ENCODE measurements at regions not wholly inside any gene's neighbourhood (a gene's known extent, or its start where the extent isn't known, plus 50 kb on each side); places are given as distances from the start of the nearest gene placed in this dataset.

GRCh38 chr16:87028481-87029320 is 288.5 kb downstream of the C16orf95 start:
- H3K36me3 ChIP-seq, result no peaks in the 10 kb centered on the region
- H3K27me3 ChIP-seq, result peaks cover 30% of the 10 kb centered on the region
- H3K27ac ChIP-seq, result no peak overlapping the region
- no peaks in the 10 kb centered on the region for H3K9me3 ChIP-seq
- no peaks in the 10 kb centered on the region for H3K4me1 ChIP-seq (ENCODE audit: control insufficient read depth in 1 of 2, insufficient read depth in 1 of 2, low read depth in 1 of 2, low read length in 1 of 2)
- TF ChIP-seq CTCF (IDR thresholded peaks at IDR 0.05), result no peak
- no peak overlapping the region for H3K4me3 ChIP-seq (ENCODE audit: low read depth in 1 of 2, low read length in 1 of 2)

DNA sequence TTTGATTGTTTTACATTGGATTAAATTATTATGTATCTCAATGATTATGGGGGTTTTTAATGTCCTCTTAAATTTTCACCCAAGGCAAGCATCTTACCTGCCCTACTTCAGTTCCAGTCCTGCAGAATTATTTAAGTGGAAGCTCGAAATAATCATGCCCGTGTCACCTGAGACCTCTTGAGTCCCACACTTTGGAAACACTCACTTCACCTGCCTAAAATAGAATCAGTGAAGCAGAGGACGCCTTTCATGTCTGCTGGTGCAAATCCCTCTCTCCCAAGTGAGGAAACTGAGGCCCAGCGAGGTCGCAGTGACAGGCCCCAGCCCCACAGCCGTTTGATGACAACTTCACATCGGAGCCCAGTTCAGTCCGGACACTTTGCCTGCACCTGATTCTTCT is 284.6 kb downstream of the C16orf95 start:
- no peak overlapping the region for H3K4me3 ChIP-seq (ENCODE audit: low read depth in 1 of 2, low read length in 1 of 2)
- H3K27me3 ChIP-seq, result peaks cover 14% of the 10 kb centered on the region
- H3K36me3 ChIP-seq, result no peaks in the 10 kb centered on the region
- no peak for TF ChIP-seq CTCF (IDR thresholded peaks at IDR 0.05)
- H3K27ac ChIP-seq, result no peak overlapping the region
- H3K4me1 ChIP-seq (ENCODE audit: control insufficient read depth in 1 of 2, insufficient read depth in 1 of 2, low read depth in 1 of 2, low read length in 1 of 2), result no peaks in the 10 kb centered on the region
- no peaks in the 10 kb centered on the region for H3K9me3 ChIP-seq

DNA sequence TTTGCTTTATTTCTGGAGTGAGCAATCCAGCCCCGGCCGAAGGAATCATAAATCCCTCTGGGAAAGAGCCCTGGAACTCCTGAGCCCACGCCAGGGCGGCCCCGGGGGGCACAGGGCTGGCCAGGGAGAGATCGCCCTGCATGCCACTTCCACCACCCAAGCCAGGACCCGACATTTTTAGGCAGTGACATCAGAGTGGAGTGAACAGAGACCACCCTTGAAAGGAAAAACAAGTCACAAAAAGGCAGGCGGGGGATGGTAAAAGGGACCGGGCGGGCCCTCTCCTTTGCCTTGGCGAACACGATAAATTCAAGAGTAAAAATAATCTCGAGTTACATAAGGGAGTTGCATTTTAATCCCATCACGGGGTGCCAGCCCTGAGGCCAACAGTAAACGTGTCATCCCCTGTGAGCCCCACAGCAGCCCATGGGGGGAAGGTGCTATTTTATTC is 284.1 kb downstream of the C16orf95 start:
- peaks cover 18% of the 10 kb centered on the region for H3K27me3 ChIP-seq
- no peaks in the 10 kb centered on the region for H3K4me1 ChIP-seq (ENCODE audit: control insufficient read depth in 1 of 2, insufficient read depth in 1 of 2, low read depth in 1 of 2, low read length in 1 of 2)
- no peaks in the 10 kb centered on the region for H3K9me3 ChIP-seq
- H3K27ac ChIP-seq, result no peak overlapping the region
- TF ChIP-seq CTCF (IDR thresholded peaks at IDR 0.05), result no peak
- no peak overlapping the region for H3K4me3 ChIP-seq (ENCODE audit: low read depth in 1 of 2, low read length in 1 of 2)
- no peaks in the 10 kb centered on the region for H3K36me3 ChIP-seq

GRCh38 chr16:87033541-87034300 is 283.5 kb downstream of the C16orf95 start:
- H3K27me3 ChIP-seq, result peaks cover 18% of the 10 kb centered on the region
- no peaks in the 10 kb centered on the region for H3K9me3 ChIP-seq
- TF ChIP-seq CTCF (IDR thresholded peaks at IDR 0.05), result no peak

DNA sequence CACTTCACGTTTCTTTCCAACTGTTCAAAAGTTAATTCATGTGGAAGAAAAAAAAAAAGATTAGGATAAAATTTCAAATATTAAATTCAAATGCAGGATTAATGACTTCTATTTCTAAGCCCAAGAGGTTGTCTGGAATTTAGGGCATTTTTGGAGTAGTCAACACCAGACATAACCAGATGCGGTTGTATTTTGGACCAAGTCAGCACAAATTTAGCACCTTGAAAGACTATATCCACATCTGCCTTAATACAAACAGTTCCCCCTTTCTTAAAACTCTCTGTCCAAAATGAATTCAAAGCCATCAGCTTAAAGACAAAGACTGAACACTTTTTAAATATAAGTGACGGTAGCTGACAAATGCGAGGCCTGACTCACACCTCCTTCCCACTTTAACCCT is 282.9 kb downstream of the C16orf95 start:
- H3K27me3 ChIP-seq, result peaks cover 18% of the 10 kb centered on the region
- TF ChIP-seq CTCF (IDR thresholded peaks at IDR 0.05), result no peak
- no peak overlapping the region for H3K4me3 ChIP-seq (ENCODE audit: low read depth in 1 of 2, low read length in 1 of 2)
- no peaks in the 10 kb centered on the region for H3K9me3 ChIP-seq
- no peaks in the 10 kb centered on the region for H3K36me3 ChIP-seq
- no peak overlapping the region for H3K27ac ChIP-seq
- H3K4me1 ChIP-seq (ENCODE audit: control insufficient read depth in 1 of 2, insufficient read depth in 1 of 2, low read depth in 1 of 2, low read length in 1 of 2), result no peaks in the 10 kb centered on the region

More at GRCh38 chr16:87033541-87034300, 283.5 kb downstream of the C16orf95 start:
- Histone ChIP-seq H3K36me3 (no peaks in the 10 kb centered on the region), H3K27ac (no peak overlapping the region), H3K4me3 (ENCODE audit: low read depth in 1 of 2, low read length in 1 of 2) (no peak overlapping the region), H3K4me1 (ENCODE audit: control insufficient read depth in 1 of 2, insufficient read depth in 1 of 2, low read depth in 1 of 2, low read length in 1 of 2) (no peaks in the 10 kb centered on the region)

All from neutrophil (primary cell).